ENCODE measurements at regions not wholly inside any gene's neighbourhood (a gene's known extent, or its start where the extent isn't known, plus 50 kb on each side); places are given as distances from the start of the nearest gene placed in this dataset.
"Not testable (repeated sequence)": the region's sequence is repeated elsewhere in the genome, so short reads cannot be mapped to it uniquely, and the experiment has no call there.

- H3F3A ChIP-seq (ENCODE audit: low read depth), result no peaks in the 10 kb centered on the region
- no peaks in the 10 kb centered on the region for H3K9me2 ChIP-seq (replicated peaks; ENCODE audit: low read depth, low read length)
- H2AFZ ChIP-seq (ENCODE audit: low read length), result no peak overlapping the region
- no peaks in the 10 kb centered on the region for H3K4me1 ChIP-seq (ENCODE audit: insufficient read depth, low read length, poor library complexity, severe bottlenecking)
- TF ChIP-seq, protein P1, sequence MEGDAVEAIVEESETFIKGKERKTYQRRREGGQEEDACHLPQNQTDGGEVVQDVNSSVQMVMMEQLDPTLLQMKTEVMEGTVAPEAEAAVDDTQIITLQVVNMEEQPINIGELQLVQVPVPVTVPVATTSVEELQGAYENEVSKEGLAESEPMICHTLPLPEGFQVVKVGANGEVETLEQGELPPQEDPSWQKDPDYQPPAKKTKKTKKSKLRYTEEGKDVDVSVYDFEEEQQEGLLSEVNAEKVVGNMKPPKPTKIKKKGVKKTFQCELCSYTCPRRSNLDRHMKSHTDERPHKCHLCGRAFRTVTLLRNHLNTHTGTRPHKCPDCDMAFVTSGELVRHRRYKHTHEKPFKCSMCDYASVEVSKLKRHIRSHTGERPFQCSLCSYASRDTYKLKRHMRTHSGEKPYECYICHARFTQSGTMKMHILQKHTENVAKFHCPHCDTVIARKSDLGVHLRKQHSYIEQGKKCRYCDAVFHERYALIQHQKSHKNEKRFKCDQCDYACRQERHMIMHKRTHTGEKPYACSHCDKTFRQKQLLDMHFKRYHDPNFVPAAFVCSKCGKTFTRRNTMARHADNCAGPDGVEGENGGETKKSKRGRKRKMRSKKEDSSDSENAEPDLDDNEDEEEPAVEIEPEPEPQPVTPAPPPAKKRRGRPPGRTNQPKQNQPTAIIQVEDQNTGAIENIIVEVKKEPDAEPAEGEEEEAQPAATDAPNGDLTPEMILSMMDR (conservative IDR thresholded peaks at IDR 0.05; ENCODE audit: low read length), result no peak
- no peak for TF ChIP-seq EZH2phosphoT487 (IDR thresholded peaks at IDR 0.05; ENCODE audit: borderline replicate concordance)
- no peak overlapping the region for H3K4me2 ChIP-seq (ENCODE audit: low read depth, low read length, poor library complexity, severe bottlenecking)
- H3K4me3 ChIP-seq (ENCODE audit: low read length, poor library complexity, severe bottlenecking), result no peak overlapping the region
- H3K79me2 ChIP-seq (ENCODE audit: insufficient read depth, low read length), result no peaks in the 10 kb centered on the region
- no peaks in the 10 kb centered on the region for H3K27me3 ChIP-seq (ENCODE audit: insufficient read depth, low read length, poor library complexity, severe bottlenecking)
- H3K9ac ChIP-seq (ENCODE audit: low read depth, low read length, poor library complexity, severe bottlenecking), result no peak overlapping the region
- H3K36me3 ChIP-seq (ENCODE audit: insufficient read depth, low read length), result no peaks in the 10 kb centered on the region
- H4K20me1 ChIP-seq (ENCODE audit: insufficient read depth, low read length, poor library complexity, severe bottlenecking), result no peaks in the 10 kb centered on the region
- peaks cover 5% of the 10 kb centered on the region; the same call in 1 of the 2 replicates for H3K9me3 ChIP-seq (ENCODE audit: insufficient read depth, low read depth, low read length)
These were observed 103.8 kb upstream of the LANCL2 start for GRCh38 chr7:55261386-55261770.

- not testable (repeated sequence) for H3K4me3 ChIP-seq (ENCODE audit: low read length, poor library complexity, severe bottlenecking); H3K4me2 ChIP-seq (ENCODE audit: low read depth, low read length, poor library complexity, severe bottlenecking); H3K9me2 ChIP-seq (replicated peaks; ENCODE audit: low read depth, low read length); H2AFZ ChIP-seq (ENCODE audit: low read length); H3K4me1 ChIP-seq (ENCODE audit: insufficient read depth, low read length, poor library complexity, severe bottlenecking); H3K9ac ChIP-seq (ENCODE audit: low read depth, low read length, poor library complexity, severe bottlenecking); H3K36me3 ChIP-seq (ENCODE audit: insufficient read depth, low read length); H3K79me2 ChIP-seq (ENCODE audit: insufficient read depth, low read length); H3F3A ChIP-seq (ENCODE audit: low read depth); H3K9me3 ChIP-seq (ENCODE audit: insufficient read depth, low read depth, low read length); H4K20me1 ChIP-seq (ENCODE audit: insufficient read depth, low read length, poor library complexity, severe bottlenecking); H3K27me3 ChIP-seq (ENCODE audit: insufficient read depth, low read length, poor library complexity, severe bottlenecking)
These were observed 99.8 kb upstream of the LANCL2 start for GRCh38 chr7:55265328-55265727.

- no peak overlapping the region for H3K4me2 ChIP-seq (ENCODE audit: low read depth, low read length, poor library complexity, severe bottlenecking)
- H3K79me2 ChIP-seq (ENCODE audit: insufficient read depth, low read length), result no peaks in the 10 kb centered on the region
- no peaks in the 10 kb centered on the region for H3K36me3 ChIP-seq (ENCODE audit: insufficient read depth, low read length)
- no peak overlapping the region for H3K4me3 ChIP-seq (ENCODE audit: low read length, poor library complexity, severe bottlenecking)
- no peak overlapping the region for H3K9ac ChIP-seq (ENCODE audit: low read depth, low read length, poor library complexity, severe bottlenecking)
- H2AFZ ChIP-seq (ENCODE audit: low read length), result no peak overlapping the region
- H3K9me2 ChIP-seq (replicated peaks; ENCODE audit: low read depth, low read length), result no peaks in the 10 kb centered on the region
- no peaks in the 10 kb centered on the region for H3K27me3 ChIP-seq (ENCODE audit: insufficient read depth, low read length, poor library complexity, severe bottlenecking)
- no peaks in the 10 kb centered on the region for H3F3A ChIP-seq (ENCODE audit: low read depth)
- H3K4me1 ChIP-seq (ENCODE audit: insufficient read depth, low read length, poor library complexity, severe bottlenecking), result no peaks in the 10 kb centered on the region
- peaks cover 5% of the 10 kb centered on the region; the same call in 1 of the 2 replicates for H3K9me3 ChIP-seq (ENCODE audit: insufficient read depth, low read depth, low read length)
- TF ChIP-seq, protein P1 (conservative IDR thresholded peaks at IDR 0.05; ENCODE audit: low read length), result no peak
- no peak for TF ChIP-seq EZH2phosphoT487 (IDR thresholded peaks at IDR 0.05; ENCODE audit: borderline replicate concordance)
- H4K20me1 ChIP-seq (ENCODE audit: insufficient read depth, low read length, poor library complexity, severe bottlenecking), result no peaks in the 10 kb centered on the region
These were observed 99.1 kb upstream of the LANCL2 start for GRCh38 chr7:55265836-55266642.
